ENCODE measurements at regions not wholly inside any gene's neighbourhood (a gene's known extent, or its start where the extent isn't known, plus 50 kb on each side); places are given as distances from the start of the nearest gene placed in this dataset.

- TF ChIP-seq EZH2 (IDR thresholded peaks at IDR 0.05; ENCODE audit: insufficient read depth, poor library complexity, severe bottlenecking) (no peak), EZH2phosphoT487 (IDR thresholded peaks at IDR 0.05; ENCODE audit: insufficient read depth, low read depth) (no peak)
Measured at GRCh38 chr2:43125090-43125998, 101.1 kb downstream of the ZFP36L2 start.
